HepG2 (cell line): ENCODE measurements at regions not wholly inside any gene's neighbourhood (a gene's known extent, or its start where the extent isn't known, plus 50 kb on each side); places are given as distances from the start of the nearest gene placed in this dataset.

Experiments
- AGO2 ChIP-seq: fragments of 200-400 bp; formaldehyde crosslinking; optimal IDR thresholded peaks from 2 replicates; pipeline ENCODE3; 2017; ENCODE audit warnings: mild to moderate bottlenecking, low read depth, low read length, moderate library complexity
- AHR ChIP-seq: IDR thresholded peaks from 2 replicates; pipeline ENCODE4 v1.6.1; 2018; ENCODE audit warnings: missing genetic modification reagents, missing compliant biosample characterization
- ASH2L ChIP-seq: fragments of 300-600, 200-600 bp; sonication (generic); IDR thresholded peaks from 2 replicates; pipeline ENCODE4 v1.7.0; 2017; ENCODE audit warnings: low read depth, mild to moderate bottlenecking, moderate library complexity, mixed read lengths, low read length; ENCODE audit not compliant: insufficient read length
- CREM ChIP-seq, 2 experiments: sonication (generic) in 1 of 2; formaldehyde crosslinking in 1 of 2; IDR thresholded peaks; 2 replicates each; pipeline versions ENCODE4 v1.4.0 to v1.6.1; 2016 to 2020; ENCODE audit warnings: antibody characterized with exemption in 1 of 2, mild to moderate bottlenecking in 1 of 2, missing genetic modification reagents in 1 of 2
- EEA1 ChIP-seq: sonication (generic); formaldehyde crosslinking; IDR thresholded peaks from 2 replicates; pipeline ENCODE4 v1.5.1; 2020; ENCODE audit warnings: mild to moderate bottlenecking, missing genetic modification reagents, borderline replicate concordance
- ESRRA ChIP-seq: sonication (generic); formaldehyde crosslinking; IDR thresholded peaks from 2 replicates; pipeline ENCODE4 v1.5.1; 2020; ENCODE audit warnings: mild to moderate bottlenecking, low read depth, missing genetic modification reagents
- GABPA ChIP-seq, 2 experiments: IDR thresholded peaks; 2 replicates each; pipeline ENCODE4 v1.6.1; 2011 to 2016; ENCODE audit warnings: low read depth in 2 of 2, low read length in 1 of 2, missing biosample characterization in 1 of 2, missing genetic modification characterization in 1 of 2
- GABPB1 ChIP-seq: IDR thresholded peaks from 2 replicates; pipeline ENCODE4 v1.6.1; 2016; ENCODE audit warnings: mild to moderate bottlenecking, missing genetic modification reagents, moderate library complexity, missing compliant biosample characterization
- GATA4 ChIP-seq: sonication (generic); IDR thresholded peaks from 2 replicates; pipeline ENCODE4 v1.6.1; 2016; ENCODE audit warnings: antibody characterized with exemption, low read depth, borderline replicate concordance
- PHF8 ChIP-seq: sonication (generic); formaldehyde crosslinking; IDR thresholded peaks from 2 replicates; pipeline ENCODE4 v1.5.0; 2020; ENCODE audit warnings: missing genetic modification reagents
- REPIN1 ChIP-seq: sonication (generic); formaldehyde crosslinking; IDR thresholded peaks from 2 replicates; pipeline ENCODE4 v1.8.0; 2022; ENCODE audit warnings: missing genetic modification reagents, low read depth, mild to moderate bottlenecking, borderline replicate concordance
- ZNF235 ChIP-seq: sonication (generic); formaldehyde crosslinking; IDR thresholded peaks from 2 replicates; pipeline ENCODE4 v1.8.1; 2023; ENCODE audit warnings: mild to moderate bottlenecking, missing genetic modification reagents, borderline replicate concordance
- ZNF280B ChIP-seq: sonication (generic); formaldehyde crosslinking; IDR thresholded peaks from 2 replicates; pipeline ENCODE4 v1.5.0; 2020; ENCODE audit warnings: missing genetic modification reagents, mild to moderate bottlenecking, borderline replicate concordance
- ZSCAN31 ChIP-seq: sonication (generic); formaldehyde crosslinking; IDR thresholded peaks from 2 replicates; pipeline ENCODE4 v1.5.0; 2020; ENCODE audit warnings: low read depth, mild to moderate bottlenecking, missing genetic modification reagents
- TF ChIP-seq, protein P1 (sequence below): sonication (generic); formaldehyde crosslinking; IDR thresholded peaks from 2 replicates; pipeline ENCODE4 v1.8.0; 2022; ENCODE audit warnings: low read depth, missing genetic modification reagents
- TF ChIP-seq, protein P2 (sequence below): sonication (generic); formaldehyde crosslinking; IDR thresholded peaks from 2 replicates; pipeline ENCODE4 v1.5.1; 2020; ENCODE audit warnings: mild to moderate bottlenecking, missing genetic modification reagents, borderline replicate concordance

GRCh38 chr6:125507987-125508655, 206.4 kb upstream of the HDDC2 start (continued):
- TF ChIP-seq, protein P1, sequence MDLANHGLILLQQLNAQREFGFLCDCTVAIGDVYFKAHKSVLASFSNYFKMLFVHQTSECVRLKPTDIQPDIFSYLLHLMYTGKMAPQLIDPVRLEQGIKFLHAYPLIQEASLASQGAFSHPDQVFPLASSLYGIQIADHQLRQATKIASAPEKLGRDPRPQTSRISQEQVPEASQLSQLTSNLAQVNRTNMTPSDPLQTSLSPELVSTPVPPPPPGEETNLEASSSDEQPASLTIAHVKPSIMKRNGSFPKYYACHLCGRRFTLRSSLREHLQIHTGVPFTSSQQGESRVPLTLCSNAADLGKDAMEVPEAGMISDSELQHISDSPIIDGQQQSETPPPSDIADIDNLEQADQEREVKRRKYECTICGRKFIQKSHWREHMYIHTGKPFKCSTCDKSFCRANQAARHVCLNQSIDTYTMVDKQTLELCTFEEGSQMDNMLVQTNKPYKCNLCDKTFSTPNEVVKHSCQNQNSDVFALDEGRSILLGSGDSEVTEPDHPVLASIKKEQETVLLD (CRISPR knock-in tag) = no peak
- no peak for TF ChIP-seq ZSCAN31 (CRISPR knock-in tag)
- TF ChIP-seq CREM (IDR thresholded peaks at IDR 0.05) = peak; percentile 50; the same call in 1 of the 2 replicates
- no peak for TF ChIP-seq CREM (CRISPR knock-in tag; IDR thresholded peaks at IDR 0.05)
- TF ChIP-seq GATA4 = no peak
- TF ChIP-seq, protein P2, sequence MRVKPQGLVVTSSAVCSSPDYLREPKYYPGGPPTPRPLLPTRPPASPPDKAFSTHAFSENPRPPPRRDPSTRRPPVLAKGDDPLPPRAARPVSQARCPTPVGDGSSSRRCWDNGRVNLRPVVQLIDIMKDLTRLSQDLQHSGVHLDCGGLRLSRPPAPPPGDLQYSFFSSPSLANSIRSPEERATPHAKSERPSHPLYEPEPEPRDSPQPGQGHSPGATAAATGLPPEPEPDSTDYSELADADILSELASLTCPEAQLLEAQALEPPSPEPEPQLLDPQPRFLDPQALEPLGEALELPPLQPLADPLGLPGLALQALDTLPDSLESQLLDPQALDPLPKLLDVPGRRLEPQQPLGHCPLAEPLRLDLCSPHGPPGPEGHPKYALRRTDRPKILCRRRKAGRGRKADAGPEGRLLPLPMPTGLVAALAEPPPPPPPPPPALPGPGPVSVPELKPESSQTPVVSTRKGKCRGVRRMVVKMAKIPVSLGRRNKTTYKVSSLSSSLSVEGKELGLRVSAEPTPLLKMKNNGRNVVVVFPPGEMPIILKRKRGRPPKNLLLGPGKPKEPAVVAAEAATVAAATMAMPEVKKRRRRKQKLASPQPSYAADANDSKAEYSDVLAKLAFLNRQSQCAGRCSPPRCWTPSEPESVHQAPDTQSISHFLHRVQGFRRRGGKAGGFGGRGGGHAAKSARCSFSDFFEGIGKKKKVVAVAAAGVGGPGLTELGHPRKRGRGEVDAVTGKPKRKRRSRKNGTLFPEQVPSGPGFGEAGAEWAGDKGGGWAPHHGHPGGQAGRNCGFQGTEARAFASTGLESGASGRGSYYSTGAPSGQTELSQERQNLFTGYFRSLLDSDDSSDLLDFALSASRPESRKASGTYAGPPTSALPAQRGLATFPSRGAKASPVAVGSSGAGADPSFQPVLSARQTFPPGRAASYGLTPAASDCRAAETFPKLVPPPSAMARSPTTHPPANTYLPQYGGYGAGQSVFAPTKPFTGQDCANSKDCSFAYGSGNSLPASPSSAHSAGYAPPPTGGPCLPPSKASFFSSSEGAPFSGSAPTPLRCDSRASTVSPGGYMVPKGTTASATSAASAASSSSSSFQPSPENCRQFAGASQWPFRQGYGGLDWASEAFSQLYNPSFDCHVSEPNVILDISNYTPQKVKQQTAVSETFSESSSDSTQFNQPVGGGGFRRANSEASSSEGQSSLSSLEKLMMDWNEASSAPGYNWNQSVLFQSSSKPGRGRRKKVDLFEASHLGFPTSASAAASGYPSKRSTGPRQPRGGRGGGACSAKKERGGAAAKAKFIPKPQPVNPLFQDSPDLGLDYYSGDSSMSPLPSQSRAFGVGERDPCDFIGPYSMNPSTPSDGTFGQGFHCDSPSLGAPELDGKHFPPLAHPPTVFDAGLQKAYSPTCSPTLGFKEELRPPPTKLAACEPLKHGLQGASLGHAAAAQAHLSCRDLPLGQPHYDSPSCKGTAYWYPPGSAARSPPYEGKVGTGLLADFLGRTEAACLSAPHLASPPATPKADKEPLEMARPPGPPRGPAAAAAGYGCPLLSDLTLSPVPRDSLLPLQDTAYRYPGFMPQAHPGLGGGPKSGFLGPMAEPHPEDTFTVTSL (CRISPR knock-in tag) = peak; percentile 94; the same call in 1 of the 2 replicates
- no peak for TF ChIP-seq GABPA (IDR thresholded peaks at IDR 0.05; ENCODE audit: low read depth, low read length)
- TF ChIP-seq GABPA (CRISPR knock-in tag; IDR thresholded peaks at IDR 0.05; ENCODE audit: low read depth) = peak; percentile 43; the same call in 1 of the 2 replicates
- TF ChIP-seq ZNF280B (CRISPR knock-in tag) = no peak
- TF ChIP-seq ESRRA = no peak
- no peak for TF ChIP-seq EEA1 (CRISPR knock-in tag)
- TF ChIP-seq PHF8 (CRISPR knock-in tag) = no peak
- TF ChIP-seq ASH2L = peak; percentile 38
- TF ChIP-seq ZNF235 = no peak
- no peak for TF ChIP-seq GABPB1 (CRISPR knock-in tag)
- TF ChIP-seq AHR (CRISPR knock-in tag) = no peak
- no peak for TF ChIP-seq REPIN1
- no peak for TF ChIP-seq AGO2
